Mesodermal cell (in vitro differentiated cells): ENCODE measurements at regions not wholly inside any gene's neighbourhood (a gene's known extent, or its start where the extent isn't known, plus 50 kb on each side); places are given as distances from the start of the nearest gene placed in this dataset.
A peak's percentile ranks its signal among the peaks of the same experiment; 100 is the strongest.

Experiments
- H3K27ac ChIP-seq: 2 replicates; pipeline ENCODE4 v1.7.0; 2013; ENCODE audit warnings: mild to moderate bottlenecking, low read depth, low read length, moderate library complexity; ENCODE audit not compliant: severe bottlenecking
- H3K36me3 ChIP-seq: 2 replicates; pipeline ENCODE4 v1.7.1; 2013; ENCODE audit warnings: mild to moderate bottlenecking, low read length, moderate library complexity; ENCODE audit not compliant: control insufficient read depth, insufficient read depth
- H3K4me1 ChIP-seq: one replicate; pipeline ENCODE4 v1.7.1; 2013; ENCODE audit warnings: mild to moderate bottlenecking, low read length; ENCODE audit not compliant: insufficient read depth, control insufficient read depth, poor library complexity, severe bottlenecking
- H3K4me3 ChIP-seq: 2 replicates; pipeline ENCODE4 v1.7.0; 2013; ENCODE audit warnings: low read length, control low read depth, mild to moderate bottlenecking; ENCODE audit not compliant: insufficient read depth, poor library complexity, severe bottlenecking; ENCODE audit errors: extremely low read depth
- H3K9me3 ChIP-seq: 2 replicates; pipeline ENCODE4 v1.7.1; 2013; ENCODE audit warnings: mild to moderate bottlenecking, low read length, moderate library complexity; ENCODE audit not compliant: control insufficient read depth
- WGBS, 2 experiments: methylation state at CpG; one replicate each; pipeline ENCODE4 v1.1.5; 2013; ENCODE audit warnings: missing lambda C conversion rate in 2 of 2; ENCODE audit not compliant: insufficient coverage in 2 of 2; 5-methylcytosine and 5-hydroxymethylcytosine counted together

DNA sequence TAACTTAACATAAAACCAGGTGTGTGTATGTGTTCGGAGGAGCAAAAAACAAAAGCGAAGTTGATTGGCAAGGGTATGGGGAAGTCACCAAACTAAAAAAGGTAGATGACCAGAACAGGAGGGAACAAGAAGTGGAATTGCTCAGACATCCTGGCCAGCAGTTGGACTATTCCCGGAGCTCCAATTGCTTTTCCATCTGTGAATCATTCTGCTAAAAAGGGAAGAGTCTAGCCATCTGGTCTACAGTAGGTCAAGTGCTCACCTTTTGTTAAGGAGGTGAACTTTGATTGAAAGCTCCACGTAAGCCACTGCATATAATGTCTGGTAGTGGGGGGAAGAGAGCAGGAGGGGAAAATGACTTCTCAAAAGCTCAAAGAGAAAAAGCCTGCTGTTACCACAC lies 50.0 kb upstream of the BET1 start:
- Histone ChIP-seq H3K36me3 (no peaks in the 10 kb centered on the region), H3K4me1 (no peaks in the 10 kb centered on the region), H3K9me3 (peaks cover 4% of the 10 kb centered on the region), H3K4me3 (no peak overlapping the region), H3K27ac (no peak overlapping the region)
- WGBS, 2 experiments: 60 to 61% methylated on average over 3 to 4 of the region's 4 CpGs

DNA sequence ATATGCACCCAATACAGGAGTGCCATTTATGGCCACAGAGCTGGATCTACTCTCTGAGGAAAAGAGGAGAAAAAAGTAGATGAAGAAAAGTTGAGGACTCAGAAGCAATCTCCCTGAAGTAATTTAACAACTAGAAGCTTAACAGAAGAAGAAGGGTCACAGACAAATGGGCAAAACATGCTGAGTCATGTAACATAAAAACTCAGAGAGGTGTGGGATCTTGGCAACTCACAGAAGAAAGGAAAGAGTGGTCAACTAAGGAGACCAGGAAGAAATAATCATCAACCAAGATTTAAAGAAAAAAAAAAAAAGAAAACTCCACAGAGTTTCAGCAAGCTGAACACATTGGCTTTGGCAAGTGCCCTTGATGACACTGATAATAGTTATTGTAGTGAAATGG lies 51.8 kb upstream of the BET1 start:
- Histone ChIP-seq H3K27ac (no peak overlapping the region), H3K9me3 (peaks cover 4% of the 10 kb centered on the region), H3K4me3 (no peak overlapping the region), H3K36me3 (no peaks in the 10 kb centered on the region), H3K4me1 (no peaks in the 10 kb centered on the region)

DNA sequence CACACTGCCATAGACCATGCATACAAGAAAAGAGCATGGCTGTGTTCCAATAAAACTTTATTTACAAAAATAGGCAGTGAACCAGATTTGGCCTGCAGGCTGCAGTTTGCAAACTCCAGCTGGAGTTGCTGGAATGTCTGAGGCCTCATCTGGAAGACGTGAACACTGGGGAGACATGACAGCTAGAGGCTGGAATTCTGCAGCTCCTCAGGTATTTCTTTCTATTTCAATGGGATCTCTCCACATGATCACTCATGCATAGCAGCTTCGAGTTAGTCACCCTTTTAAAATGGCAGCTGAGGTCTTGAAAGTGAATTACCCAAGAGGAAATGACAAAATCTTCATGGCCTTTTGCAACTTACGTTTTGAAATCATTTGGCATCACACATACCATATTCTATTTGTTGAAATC lies 52.6 kb upstream of the BET1 start:
- peaks cover 4% of the 10 kb centered on the region for H3K9me3 ChIP-seq
- peak overlapping the region; percentile 30 for H3K27ac ChIP-seq
- WGBS, 2 experiments: 35 to 43% methylated on average over 1 to 2 of the region's 3 CpGs
- H3K4me1 ChIP-seq: peaks cover 6% of the 10 kb centered on the region
- H3K4me3 ChIP-seq: no peak overlapping the region
- no peaks in the 10 kb centered on the region for H3K36me3 ChIP-seq

DNA sequence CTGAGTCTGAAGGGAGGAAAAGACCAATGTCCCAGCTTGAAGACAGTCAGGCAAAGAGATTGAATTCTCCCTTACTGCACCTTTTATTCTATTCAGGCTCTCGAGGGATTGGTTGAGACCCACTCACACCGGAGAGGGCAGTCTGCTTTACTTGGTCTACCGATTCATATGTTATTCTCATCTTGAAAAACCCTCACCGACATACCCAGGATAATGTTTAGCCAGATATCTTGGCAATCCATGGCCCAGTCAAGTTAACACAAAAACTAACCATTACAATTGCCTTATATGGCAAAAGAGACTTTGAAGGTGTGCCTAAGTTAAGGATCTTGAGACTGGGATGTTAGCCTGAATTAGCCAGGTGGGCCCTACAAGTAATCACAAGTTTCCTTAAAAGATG lies 53.8 kb upstream of the BET1 start:
- H3K9me3 ChIP-seq: peaks cover 4% of the 10 kb centered on the region
- no peak overlapping the region for H3K4me3 ChIP-seq
- H3K36me3 ChIP-seq: no peaks in the 10 kb centered on the region
- H3K27ac ChIP-seq: no peak overlapping the region
- peaks cover 16% of the 10 kb centered on the region for H3K4me1 ChIP-seq
- WGBS, 2 experiments: 93 to 100% methylated on average over 3 to 4 of the region's 4 CpGs

- no peak overlapping the region for H3K4me3 ChIP-seq
- no peaks in the 10 kb centered on the region for H3K36me3 ChIP-seq
- H3K9me3 ChIP-seq: peaks cover 4% of the 10 kb centered on the region
- no peak overlapping the region for H3K27ac ChIP-seq
- peaks cover 21% of the 10 kb centered on the region for H3K4me1 ChIP-seq
- 93 to 100% methylated on average over 1 to 2 of the region's 5 CpGs for WGBS, 2 experiments
Observed at GRCh38 chr7:94059746-94060145, 55.6 kb upstream of the BET1 start.

- no peak overlapping the region for H3K4me3 ChIP-seq
- H3K4me1 ChIP-seq: peaks cover 27% of the 10 kb centered on the region
- no peaks in the 10 kb centered on the region for H3K36me3 ChIP-seq
- H3K9me3 ChIP-seq: peaks cover 4% of the 10 kb centered on the region
- H3K27ac ChIP-seq: no peak overlapping the region
- 97 to 100% methylated on average over 4 of the region's 5 CpGs for WGBS, 2 experiments
Observed at GRCh38 chr7:94060752-94061151, 56.6 kb upstream of the BET1 start.

GRCh38 chr7:94061326-94061725 lies 57.2 kb upstream of the BET1 start:
- 80 to 100% methylated on average over 1 of the region's 3 CpGs for WGBS, 2 experiments
- Histone ChIP-seq H3K27ac (no peak overlapping the region), H3K4me3 (no peak overlapping the region), H3K4me1 (peaks cover 27% of the 10 kb centered on the region), H3K9me3 (no peaks in the 10 kb centered on the region), H3K36me3 (no peaks in the 10 kb centered on the region)

GRCh38 chr7:94062372-94062771 lies 58.2 kb upstream of the BET1 start:
- Histone ChIP-seq H3K4me1 (peaks cover 30% of the 10 kb centered on the region), H3K27ac (no peak overlapping the region), H3K36me3 (no peaks in the 10 kb centered on the region), H3K4me3 (no peak overlapping the region), H3K9me3 (no peaks in the 10 kb centered on the region)
- 80 to 100% methylated on average over 1 of the region's 3 CpGs for WGBS, 2 experiments

DNA sequence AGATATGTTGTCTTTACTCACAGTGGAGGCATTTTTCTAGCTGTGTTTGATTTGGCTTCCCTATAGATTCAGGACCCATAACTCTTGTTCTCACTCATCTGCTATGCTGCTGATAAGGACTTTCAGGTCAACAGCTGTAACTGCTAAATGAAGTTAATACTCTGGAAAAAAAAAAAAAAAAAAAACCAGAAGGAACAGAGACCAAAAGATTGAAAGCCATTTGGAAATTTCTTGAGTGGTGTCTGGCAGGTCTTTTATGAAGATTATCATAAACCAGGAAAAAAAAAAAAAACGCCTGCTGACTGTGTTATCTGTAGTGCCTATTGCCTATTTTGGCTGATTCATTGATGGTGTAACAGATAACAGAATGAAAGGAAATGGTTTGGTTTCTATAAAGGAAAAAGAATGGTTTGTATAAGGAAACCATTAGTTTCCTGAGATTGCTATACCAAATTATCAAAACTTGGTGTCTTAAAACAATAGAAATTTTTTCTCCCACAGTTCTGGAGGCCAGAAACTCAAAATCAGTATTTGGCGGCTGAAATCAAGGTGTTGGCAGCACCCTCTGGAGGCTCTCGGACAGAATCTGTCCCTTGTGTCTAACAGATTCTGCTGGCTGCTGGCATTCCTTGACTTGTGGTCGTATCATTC lies 60.5 kb upstream of the BET1 start:
- 77 to 88% methylated on average over 3 to 4 of the region's 4 CpGs for WGBS, 2 experiments
- Histone ChIP-seq H3K4me1 (peaks cover 43% of the 10 kb centered on the region), H3K36me3 (no peaks in the 10 kb centered on the region), H3K4me3 (no peak overlapping the region), H3K27ac (no peak overlapping the region), H3K9me3 (no peaks in the 10 kb centered on the region)

DNA sequence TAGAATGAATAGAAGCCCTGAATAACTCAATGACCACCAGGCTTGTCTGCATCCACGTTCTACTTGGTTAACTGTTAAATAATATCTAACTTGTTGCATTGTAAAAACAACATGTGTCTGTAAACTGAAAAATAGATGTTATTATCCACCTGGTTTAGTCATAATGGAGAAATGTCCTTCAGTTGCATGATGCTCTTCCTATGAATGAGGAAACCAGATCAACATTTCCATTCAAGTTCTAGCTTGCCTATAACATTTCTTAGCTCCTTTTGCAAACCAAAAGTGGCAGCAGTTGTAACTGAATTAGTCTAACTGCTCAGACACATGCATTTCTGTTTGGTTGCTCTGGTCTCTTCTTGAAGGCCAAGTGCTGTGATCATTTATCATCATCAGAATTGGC lies 62.9 kb upstream of the BET1 start:
- H3K4me3 ChIP-seq: no peak overlapping the region
- peaks cover 35% of the 10 kb centered on the region for H3K4me1 ChIP-seq
- no peak overlapping the region for H3K27ac ChIP-seq
- no peaks in the 10 kb centered on the region for H3K36me3 ChIP-seq
- H3K9me3 ChIP-seq: no peaks in the 10 kb centered on the region
- no CpG with 5 or more reads among the region's 1 CpG for WGBS, 2 experiments

DNA sequence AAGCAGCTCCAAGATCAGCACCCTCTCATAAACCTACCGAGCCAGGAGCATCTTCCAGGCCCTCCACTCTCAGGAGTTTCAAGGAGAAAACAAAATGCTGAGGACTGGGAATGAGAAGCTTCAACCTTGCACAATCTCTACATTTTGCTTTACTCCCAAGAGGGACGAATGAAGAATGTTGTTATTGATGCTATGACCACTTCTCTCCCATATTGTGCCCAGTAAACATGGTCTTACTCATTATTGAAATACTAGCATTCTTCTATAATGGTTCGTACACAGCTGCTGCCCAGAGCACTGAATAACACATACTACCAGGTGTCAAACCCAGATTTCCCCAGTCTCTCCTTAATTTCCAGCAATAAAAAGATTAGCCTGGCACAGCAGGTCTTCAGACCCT lies 63.4 kb upstream of the BET1 start:
- Histone ChIP-seq H3K36me3 (no peaks in the 10 kb centered on the region), H3K4me1 (peaks cover 32% of the 10 kb centered on the region), H3K27ac (no peak overlapping the region), H3K9me3 (no peaks in the 10 kb centered on the region), H3K4me3 (no peak overlapping the region)
- 71 to 100% methylated on average over 1 of the region's 3 CpGs for WGBS, 2 experiments
